HEK293T (cell line): ENCODE measurements at regions not wholly inside any gene's neighbourhood (a gene's known extent, or its start where the extent isn't known, plus 50 kb on each side); places are given as distances from the start of the nearest gene placed in this dataset.

ENCODE experiments used
- ELF4 ChIP-seq: fragments of 450-650 bp; IDR thresholded peaks from 2 replicates; pipeline ENCODE4 v1.6.1; 2017; ENCODE audit warnings: antibody characterized with exemption
- FOXA1 ChIP-seq: fragments of 450-650 bp; IDR thresholded peaks from 2 replicates; pipeline ENCODE4 v1.6.1; 2016; ENCODE audit warnings: mild to moderate bottlenecking
- FOXK2 ChIP-seq: fragments of 450-650 bp; IDR thresholded peaks from 2 replicates; pipeline ENCODE4 v1.6.1; 2016; ENCODE audit warnings: mild to moderate bottlenecking
- SP1 ChIP-seq: fragments of 450-650 bp; IDR thresholded peaks from 2 replicates; pipeline ENCODE4 v1.6.1; 2017

GRCh38 chr6:105932440-105932839, 153.7 kb upstream of the PRDM1 start:
- no peak for TF ChIP-seq ELF4
- no peak for TF ChIP-seq SP1
- no peak for TF ChIP-seq FOXA1
- TF ChIP-seq FOXK2 = no peak
